ENCODE measurements at regions not wholly inside any gene's neighbourhood (a gene's known extent, or its start where the extent isn't known, plus 50 kb on each side); places are given as distances from the start of the nearest gene placed in this dataset.

DNA sequence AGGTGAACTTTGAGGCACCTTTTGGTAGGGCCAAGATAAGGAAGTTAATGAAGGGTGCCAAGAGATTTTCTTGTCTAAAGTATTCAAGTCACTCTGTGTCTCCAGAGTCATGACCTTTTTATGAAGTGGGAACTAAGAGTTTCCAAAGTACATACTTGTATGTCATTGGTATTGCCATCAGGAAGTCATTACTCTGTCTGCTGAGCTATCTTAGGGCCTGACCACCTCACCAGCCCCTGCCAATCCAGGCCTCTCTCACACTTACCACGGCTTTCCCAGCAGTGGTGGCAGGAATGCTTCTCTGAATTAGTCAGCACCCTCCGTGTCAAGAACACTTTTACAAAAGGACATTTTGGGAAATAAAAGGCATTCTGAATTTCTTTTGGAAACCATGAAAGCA lies 192.8 kb upstream of the MTNR1B start:
- H4K20me1 ChIP-seq (ENCODE audit: insufficient read depth) = no peaks in the 10 kb centered on the region
- H3K79me2 ChIP-seq (ENCODE audit: insufficient read depth) = no peaks in the 10 kb centered on the region
- no peaks in the 10 kb centered on the region for H3K36me3 ChIP-seq (replicated peaks in 1 of 2; ENCODE audit: control insufficient read depth in 1 of 2, insufficient read depth in 2 of 2, low read length in 1 of 2)
- H3K27me3 ChIP-seq (ENCODE audit: insufficient read depth) = no peaks in the 10 kb centered on the region
- H2AFZ ChIP-seq (ENCODE audit: low read depth) = no peak overlapping the region
- ChIA-PET CTCF (no interaction called here), POLR2A (no interaction called here)
- 77% methylated on average over 2 of the region's 2 CpGs for WGBS (ENCODE audit: low lambda C conversion rate)
- H3K4me2 ChIP-seq = no peak overlapping the region
- no peak for DNase-seq
- H3K4me1 ChIP-seq (ENCODE audit: control insufficient read depth in 1 of 2, insufficient read depth in 2 of 2, low read depth in 1 of 2, low read length in 1 of 2) = no peaks in the 10 kb centered on the region
- no peak for TF ChIP-seq SIN3A (IDR thresholded peaks at IDR 0.05; ENCODE audit: borderline replicate concordance, low read depth, low read length)
- TF ChIP-seq POLR2AphosphoS5 (IDR thresholded peaks at IDR 0.05; ENCODE audit: low read depth, low read length) = no peak
- TF ChIP-seq, protein P1, sequence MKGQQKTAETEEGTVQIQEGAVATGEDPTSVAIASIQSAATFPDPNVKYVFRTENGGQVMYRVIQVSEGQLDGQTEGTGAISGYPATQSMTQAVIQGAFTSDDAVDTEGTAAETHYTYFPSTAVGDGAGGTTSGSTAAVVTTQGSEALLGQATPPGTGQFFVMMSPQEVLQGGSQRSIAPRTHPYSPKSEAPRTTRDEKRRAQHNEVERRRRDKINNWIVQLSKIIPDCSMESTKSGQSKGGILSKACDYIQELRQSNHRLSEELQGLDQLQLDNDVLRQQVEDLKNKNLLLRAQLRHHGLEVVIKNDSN (IDR thresholded peaks at IDR 0.05; ENCODE audit: borderline replicate concordance, low read depth) = no peak
- no peak for TF ChIP-seq RXRA (IDR thresholded peaks at IDR 0.05; ENCODE audit: borderline replicate concordance, low read depth)
- TF ChIP-seq EZH2phosphoT487 (IDR thresholded peaks at IDR 0.05; ENCODE audit: borderline replicate concordance, low read depth) = no peak
- no peak for TF ChIP-seq RAD21 (IDR thresholded peaks at IDR 0.05; ENCODE audit: low read length)
- TF ChIP-seq FOXM1 (IDR thresholded peaks at IDR 0.05; ENCODE audit: low read depth) = no peak
- TF ChIP-seq EP300 (IDR thresholded peaks at IDR 0.05; ENCODE audit: borderline replicate concordance in 1 of 2, low read depth in 1 of 2, low read length in 1 of 2) = no peak
- TF ChIP-seq, protein P2, sequence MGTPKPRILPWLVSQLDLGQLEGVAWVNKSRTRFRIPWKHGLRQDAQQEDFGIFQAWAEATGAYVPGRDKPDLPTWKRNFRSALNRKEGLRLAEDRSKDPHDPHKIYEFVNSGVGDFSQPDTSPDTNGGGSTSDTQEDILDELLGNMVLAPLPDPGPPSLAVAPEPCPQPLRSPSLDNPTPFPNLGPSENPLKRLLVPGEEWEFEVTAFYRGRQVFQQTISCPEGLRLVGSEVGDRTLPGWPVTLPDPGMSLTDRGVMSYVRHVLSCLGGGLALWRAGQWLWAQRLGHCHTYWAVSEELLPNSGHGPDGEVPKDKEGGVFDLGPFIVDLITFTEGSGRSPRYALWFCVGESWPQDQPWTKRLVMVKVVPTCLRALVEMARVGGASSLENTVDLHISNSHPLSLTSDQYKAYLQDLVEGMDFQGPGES (IDR thresholded peaks at IDR 0.05; ENCODE audit: low read depth, low read length) = no peak
- no peak for TF ChIP-seq SMC3 (IDR thresholded peaks at IDR 0.05; ENCODE audit: low read depth, low read length)
- no peak for TF ChIP-seq JUND (IDR thresholded peaks at IDR 0.05)
- no peak for TF ChIP-seq RCOR1 (IDR thresholded peaks at IDR 0.05; ENCODE audit: low read length)
- no peak for TF ChIP-seq TAF1 (IDR thresholded peaks at IDR 0.05; ENCODE audit: borderline replicate concordance, low read depth, low read length)
- TF ChIP-seq TEAD4 (IDR thresholded peaks at IDR 0.05; ENCODE audit: borderline replicate concordance, insufficient read depth) = no peak
- TF ChIP-seq NRF1 (IDR thresholded peaks at IDR 0.05; ENCODE audit: low read depth, low read length) = no peak
- TF ChIP-seq MEF2A (IDR thresholded peaks at IDR 0.05; ENCODE audit: borderline replicate concordance, low read depth) = no peak
- no peak for TF ChIP-seq YY1 (IDR thresholded peaks at IDR 0.05; ENCODE audit: low read depth)
- no peak for TF ChIP-seq FOXJ3 (CRISPR knock-in tag; IDR thresholded peaks at IDR 0.05)
- TF ChIP-seq ELF1 (IDR thresholded peaks at IDR 0.05) = no peak
- no peak for TF ChIP-seq GABPA (IDR thresholded peaks at IDR 0.05; ENCODE audit: low read depth)
- no peaks in the 10 kb centered on the region for H3K9me2 ChIP-seq
- H3K4me3 ChIP-seq (ENCODE audit: low read depth in 2 of 2, low read length in 1 of 2) = no peak overlapping the region
- H3K9me3 ChIP-seq = no peaks in the 10 kb centered on the region
- no peak overlapping the region for H3K27ac ChIP-seq (ENCODE audit: low read depth in 2 of 2, low read length in 1 of 2)
- no peak overlapping the region for H3K9ac ChIP-seq
- H3F3A ChIP-seq (replicated peaks; ENCODE audit: insufficient read depth) = peaks cover 3% of the 10 kb centered on the region

DNA sequence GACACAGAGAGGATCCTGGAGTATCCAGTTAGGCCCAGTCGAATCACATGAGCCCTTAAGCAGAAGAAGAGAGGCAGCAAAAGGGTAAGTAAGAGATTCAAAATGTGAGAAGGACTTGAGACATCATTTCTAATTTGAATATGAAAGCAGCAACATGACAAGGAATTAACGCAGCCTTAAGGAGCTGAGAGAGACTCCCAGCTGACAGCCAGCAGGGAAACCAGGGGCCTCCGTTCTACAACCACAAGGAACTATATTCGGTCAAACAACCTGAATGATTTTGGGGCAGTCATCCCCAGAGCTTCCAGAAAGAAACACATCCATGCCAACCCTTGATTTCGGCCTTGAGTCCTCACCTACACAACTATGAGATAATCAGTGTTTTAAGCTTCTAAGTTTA lies 189.7 kb upstream of the MTNR1B start:
- H3K4me2 ChIP-seq = no peak overlapping the region
- no peak overlapping the region for H3K9ac ChIP-seq
- POLR2A ChIA-PET = no interaction called here
- CTCF ChIA-PET = no interaction called here
- DNase-seq = no peak
- H3K27ac ChIP-seq (ENCODE audit: low read depth in 2 of 2, low read length in 1 of 2) = no peak overlapping the region
- TF ChIP-seq, protein P3, sequence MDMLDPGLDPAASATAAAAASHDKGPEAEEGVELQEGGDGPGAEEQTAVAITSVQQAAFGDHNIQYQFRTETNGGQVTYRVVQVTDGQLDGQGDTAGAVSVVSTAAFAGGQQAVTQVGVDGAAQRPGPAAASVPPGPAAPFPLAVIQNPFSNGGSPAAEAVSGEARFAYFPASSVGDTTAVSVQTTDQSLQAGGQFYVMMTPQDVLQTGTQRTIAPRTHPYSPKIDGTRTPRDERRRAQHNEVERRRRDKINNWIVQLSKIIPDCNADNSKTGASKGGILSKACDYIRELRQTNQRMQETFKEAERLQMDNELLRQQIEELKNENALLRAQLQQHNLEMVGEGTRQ (IDR thresholded peaks at IDR 0.05; ENCODE audit: borderline replicate concordance, low read depth, low read length) = no peak
- TF ChIP-seq RXRA (IDR thresholded peaks at IDR 0.05; ENCODE audit: borderline replicate concordance, low read depth) = no peak
- no peaks in the 10 kb centered on the region for H3K36me3 ChIP-seq (replicated peaks in 1 of 2; ENCODE audit: control insufficient read depth in 1 of 2, insufficient read depth in 2 of 2, low read length in 1 of 2)
- no peaks in the 10 kb centered on the region for H3F3A ChIP-seq (replicated peaks; ENCODE audit: insufficient read depth)
- no peak overlapping the region for H3K4me3 ChIP-seq (ENCODE audit: low read depth in 2 of 2, low read length in 1 of 2)
- no peaks in the 10 kb centered on the region for H3K9me3 ChIP-seq
- no peak overlapping the region for H2AFZ ChIP-seq (ENCODE audit: low read depth)
- no peaks in the 10 kb centered on the region for H3K27me3 ChIP-seq (ENCODE audit: insufficient read depth)
- no peaks in the 10 kb centered on the region for H3K9me2 ChIP-seq
- 62% methylated on average over 5 of the region's 5 CpGs for WGBS (ENCODE audit: low lambda C conversion rate)
- no peaks in the 10 kb centered on the region for H3K79me2 ChIP-seq (ENCODE audit: insufficient read depth)
- H4K20me1 ChIP-seq (ENCODE audit: insufficient read depth) = no peaks in the 10 kb centered on the region
- H3K4me1 ChIP-seq (ENCODE audit: control insufficient read depth in 1 of 2, insufficient read depth in 2 of 2, low read depth in 1 of 2, low read length in 1 of 2) = no peaks in the 10 kb centered on the region

Data from SK-N-SH (cell line).